ENCODE measurements at regions not wholly inside any gene's neighbourhood (a gene's known extent, or its start where the extent isn't known, plus 50 kb on each side); places are given as distances from the start of the nearest gene placed in this dataset.

DNA sequence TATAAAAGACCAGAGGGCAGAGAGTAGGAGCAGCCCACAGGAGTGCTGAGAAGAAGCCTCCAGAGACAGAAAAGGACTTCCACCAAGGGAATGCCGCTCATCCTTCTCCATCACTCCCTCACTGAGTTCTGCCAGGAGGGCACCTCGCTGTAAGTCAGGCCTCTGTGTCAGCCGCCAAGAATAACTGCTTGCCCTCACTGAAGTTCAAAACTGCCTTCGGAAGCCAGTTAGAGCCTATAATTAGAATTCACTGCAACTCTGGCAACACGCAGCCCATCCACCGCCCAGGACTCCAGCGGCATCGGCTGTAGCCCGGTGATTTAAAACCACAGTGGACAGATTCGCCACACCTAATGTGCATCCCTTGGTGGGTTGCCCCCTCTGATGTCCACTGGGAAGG is 281.8 kb upstream of the ZNF507 start (continued):
- TF ChIP-seq, protein P1, sequence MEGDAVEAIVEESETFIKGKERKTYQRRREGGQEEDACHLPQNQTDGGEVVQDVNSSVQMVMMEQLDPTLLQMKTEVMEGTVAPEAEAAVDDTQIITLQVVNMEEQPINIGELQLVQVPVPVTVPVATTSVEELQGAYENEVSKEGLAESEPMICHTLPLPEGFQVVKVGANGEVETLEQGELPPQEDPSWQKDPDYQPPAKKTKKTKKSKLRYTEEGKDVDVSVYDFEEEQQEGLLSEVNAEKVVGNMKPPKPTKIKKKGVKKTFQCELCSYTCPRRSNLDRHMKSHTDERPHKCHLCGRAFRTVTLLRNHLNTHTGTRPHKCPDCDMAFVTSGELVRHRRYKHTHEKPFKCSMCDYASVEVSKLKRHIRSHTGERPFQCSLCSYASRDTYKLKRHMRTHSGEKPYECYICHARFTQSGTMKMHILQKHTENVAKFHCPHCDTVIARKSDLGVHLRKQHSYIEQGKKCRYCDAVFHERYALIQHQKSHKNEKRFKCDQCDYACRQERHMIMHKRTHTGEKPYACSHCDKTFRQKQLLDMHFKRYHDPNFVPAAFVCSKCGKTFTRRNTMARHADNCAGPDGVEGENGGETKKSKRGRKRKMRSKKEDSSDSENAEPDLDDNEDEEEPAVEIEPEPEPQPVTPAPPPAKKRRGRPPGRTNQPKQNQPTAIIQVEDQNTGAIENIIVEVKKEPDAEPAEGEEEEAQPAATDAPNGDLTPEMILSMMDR (IDR thresholded peaks at IDR 0.05) = no peak

- Histone ChIP-seq H3K4me3 (ENCODE audit: low read depth in 2 of 2, low read length in 1 of 2) (no peak overlapping the region), H2AFZ (ENCODE audit: low read depth) (no peak overlapping the region), H3K27ac (ENCODE audit: low read depth in 2 of 2, low read length in 1 of 2) (no peak overlapping the region), H3K27me3 (ENCODE audit: insufficient read depth) (no peaks in the 10 kb centered on the region), H3K9me2 (no peaks in the 10 kb centered on the region), H3K36me3 (replicated peaks in 1 of 2; ENCODE audit: control insufficient read depth in 1 of 2, insufficient read depth in 2 of 2, low read length in 1 of 2) (no peaks in the 10 kb centered on the region), H4K20me1 (ENCODE audit: insufficient read depth) (no peaks in the 10 kb centered on the region), H3K9ac (no peak overlapping the region), H3K9me3 (no peaks in the 10 kb centered on the region), H3F3A (replicated peaks; ENCODE audit: insufficient read depth) (no peaks in the 10 kb centered on the region), H3K4me1 (ENCODE audit: control insufficient read depth in 1 of 2, insufficient read depth in 2 of 2, low read depth in 1 of 2, low read length in 1 of 2) (no peaks in the 10 kb centered on the region), H3K4me2 (no peak overlapping the region), H3K79me2 (ENCODE audit: insufficient read depth) (no peaks in the 10 kb centered on the region)
- CTCF ChIA-PET = interaction anchor here (1.9 kb wide), 1 partner anchor 12 kb away, joined by 4 read pairs; no protein-coding TSS in a partner anchor
- DNase-seq = no peak
- POLR2A ChIA-PET = no interaction called here
- WGBS (ENCODE audit: low lambda C conversion rate) = 22% methylated on average over 2 of the region's 3 CpGs
- no peak for TF ChIP-seq GABPA (IDR thresholded peaks at IDR 0.05; ENCODE audit: low read depth)
- TF ChIP-seq ZBTB33 (IDR thresholded peaks at IDR 0.05; ENCODE audit: borderline replicate concordance, low read depth) = no peak
- no peak for TF ChIP-seq MAX (IDR thresholded peaks at IDR 0.05; ENCODE audit: low read depth)
- TF ChIP-seq TCF12 (IDR thresholded peaks at IDR 0.05) = no peak
- TF ChIP-seq, protein P2, sequence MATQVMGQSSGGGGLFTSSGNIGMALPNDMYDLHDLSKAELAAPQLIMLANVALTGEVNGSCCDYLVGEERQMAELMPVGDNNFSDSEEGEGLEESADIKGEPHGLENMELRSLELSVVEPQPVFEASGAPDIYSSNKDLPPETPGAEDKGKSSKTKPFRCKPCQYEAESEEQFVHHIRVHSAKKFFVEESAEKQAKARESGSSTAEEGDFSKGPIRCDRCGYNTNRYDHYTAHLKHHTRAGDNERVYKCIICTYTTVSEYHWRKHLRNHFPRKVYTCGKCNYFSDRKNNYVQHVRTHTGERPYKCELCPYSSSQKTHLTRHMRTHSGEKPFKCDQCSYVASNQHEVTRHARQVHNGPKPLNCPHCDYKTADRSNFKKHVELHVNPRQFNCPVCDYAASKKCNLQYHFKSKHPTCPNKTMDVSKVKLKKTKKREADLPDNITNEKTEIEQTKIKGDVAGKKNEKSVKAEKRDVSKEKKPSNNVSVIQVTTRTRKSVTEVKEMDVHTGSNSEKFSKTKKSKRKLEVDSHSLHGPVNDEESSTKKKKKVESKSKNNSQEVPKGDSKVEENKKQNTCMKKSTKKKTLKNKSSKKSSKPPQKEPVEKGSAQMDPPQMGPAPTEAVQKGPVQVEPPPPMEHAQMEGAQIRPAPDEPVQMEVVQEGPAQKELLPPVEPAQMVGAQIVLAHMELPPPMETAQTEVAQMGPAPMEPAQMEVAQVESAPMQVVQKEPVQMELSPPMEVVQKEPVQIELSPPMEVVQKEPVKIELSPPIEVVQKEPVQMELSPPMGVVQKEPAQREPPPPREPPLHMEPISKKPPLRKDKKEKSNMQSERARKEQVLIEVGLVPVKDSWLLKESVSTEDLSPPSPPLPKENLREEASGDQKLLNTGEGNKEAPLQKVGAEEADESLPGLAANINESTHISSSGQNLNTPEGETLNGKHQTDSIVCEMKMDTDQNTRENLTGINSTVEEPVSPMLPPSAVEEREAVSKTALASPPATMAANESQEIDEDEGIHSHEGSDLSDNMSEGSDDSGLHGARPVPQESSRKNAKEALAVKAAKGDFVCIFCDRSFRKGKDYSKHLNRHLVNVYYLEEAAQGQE (IDR thresholded peaks at IDR 0.05; ENCODE audit: low read depth, low read length) = no peak
- no peak for TF ChIP-seq MEF2A (IDR thresholded peaks at IDR 0.05; ENCODE audit: borderline replicate concordance, low read depth)
Measured at GRCh38 chr19:32066056-32066455, 279.4 kb upstream of the ZNF507 start.

Data from SK-N-SH (cell line).